GM12864 (cell line): ENCODE measurements at regions not wholly inside any gene's neighbourhood (a gene's known extent, or its start where the extent isn't known, plus 50 kb on each side); places are given as distances from the start of the nearest gene placed in this dataset.
"Not testable (repeated sequence)": the region's sequence is repeated elsewhere in the genome, so short reads cannot be mapped to it uniquely, and the experiment has no call there.

Experiments
- DNase-seq: peaks from one replicate; pipeline ENCODE4 v3.0.0-alpha.2; 2011; ENCODE audit warnings: low read depth
- H3K4me3 ChIP-seq: 2 replicates; pipeline ENCODE4 v1.5.1; 2011; ENCODE audit warnings: mild to moderate bottlenecking, low read depth, low read length, control low read depth
- TF ChIP-seq, protein P1 (sequence below): IDR thresholded peaks from 2 replicates; pipeline ENCODE4 v1.5.1; 2011; ENCODE audit warnings: low read depth, mild to moderate bottlenecking, moderate library complexity, low read length, control low read depth, inconsistent platforms; ENCODE audit errors: missing control alignments

DNA sequence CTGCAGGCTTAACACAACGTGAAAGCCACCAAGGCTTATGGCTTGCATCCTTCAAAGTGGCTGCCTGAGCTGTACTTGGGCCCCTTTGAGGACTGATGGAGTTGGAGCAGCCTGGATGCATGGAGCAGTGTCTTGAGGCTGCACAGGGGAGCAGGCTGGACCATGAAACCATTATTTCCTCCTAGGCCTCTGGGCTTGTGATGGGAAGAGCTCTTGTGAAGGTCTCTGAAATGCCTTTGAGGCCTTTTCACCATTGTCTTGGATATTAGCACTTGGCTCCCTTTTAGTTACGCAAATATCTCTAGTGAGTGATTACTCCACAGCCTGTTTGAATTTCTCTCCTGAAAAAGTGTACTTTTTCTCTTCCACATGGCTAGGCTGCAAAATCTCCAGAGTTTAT, 201.2 kb upstream of the NPY start:
- no peak overlapping the region for H3K4me3 ChIP-seq
- DNase-seq: no peak
- TF ChIP-seq, protein P1, sequence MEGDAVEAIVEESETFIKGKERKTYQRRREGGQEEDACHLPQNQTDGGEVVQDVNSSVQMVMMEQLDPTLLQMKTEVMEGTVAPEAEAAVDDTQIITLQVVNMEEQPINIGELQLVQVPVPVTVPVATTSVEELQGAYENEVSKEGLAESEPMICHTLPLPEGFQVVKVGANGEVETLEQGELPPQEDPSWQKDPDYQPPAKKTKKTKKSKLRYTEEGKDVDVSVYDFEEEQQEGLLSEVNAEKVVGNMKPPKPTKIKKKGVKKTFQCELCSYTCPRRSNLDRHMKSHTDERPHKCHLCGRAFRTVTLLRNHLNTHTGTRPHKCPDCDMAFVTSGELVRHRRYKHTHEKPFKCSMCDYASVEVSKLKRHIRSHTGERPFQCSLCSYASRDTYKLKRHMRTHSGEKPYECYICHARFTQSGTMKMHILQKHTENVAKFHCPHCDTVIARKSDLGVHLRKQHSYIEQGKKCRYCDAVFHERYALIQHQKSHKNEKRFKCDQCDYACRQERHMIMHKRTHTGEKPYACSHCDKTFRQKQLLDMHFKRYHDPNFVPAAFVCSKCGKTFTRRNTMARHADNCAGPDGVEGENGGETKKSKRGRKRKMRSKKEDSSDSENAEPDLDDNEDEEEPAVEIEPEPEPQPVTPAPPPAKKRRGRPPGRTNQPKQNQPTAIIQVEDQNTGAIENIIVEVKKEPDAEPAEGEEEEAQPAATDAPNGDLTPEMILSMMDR: no peak

GRCh38 chr7:24102988-24103387, 181.0 kb upstream of the NPY start:
- H3K4me3 ChIP-seq: no peak overlapping the region
- no peak for DNase-seq
- TF ChIP-seq, protein P1: no peak

GRCh38 chr7:24108906-24109376, 175.0 kb upstream of the NPY start:
- TF ChIP-seq, protein P1: no peak
- no peak overlapping the region for H3K4me3 ChIP-seq
- DNase-seq: no peak

- no peak overlapping the region for H3K4me3 ChIP-seq
- no peak for DNase-seq
- TF ChIP-seq, protein P1: no peak
Observed at GRCh38 chr7:24110056-24110455, 173.9 kb upstream of the NPY start.

- no peak overlapping the region for H3K4me3 ChIP-seq
- DNase-seq: no peak
- TF ChIP-seq, protein P1: no peak
Observed at GRCh38 chr7:24113506-24113905, 170.5 kb upstream of the NPY start.

- TF ChIP-seq, protein P1: no peak
Observed at GRCh38 chr7:24115661-24116060, 168.3 kb upstream of the NPY start.

DNA sequence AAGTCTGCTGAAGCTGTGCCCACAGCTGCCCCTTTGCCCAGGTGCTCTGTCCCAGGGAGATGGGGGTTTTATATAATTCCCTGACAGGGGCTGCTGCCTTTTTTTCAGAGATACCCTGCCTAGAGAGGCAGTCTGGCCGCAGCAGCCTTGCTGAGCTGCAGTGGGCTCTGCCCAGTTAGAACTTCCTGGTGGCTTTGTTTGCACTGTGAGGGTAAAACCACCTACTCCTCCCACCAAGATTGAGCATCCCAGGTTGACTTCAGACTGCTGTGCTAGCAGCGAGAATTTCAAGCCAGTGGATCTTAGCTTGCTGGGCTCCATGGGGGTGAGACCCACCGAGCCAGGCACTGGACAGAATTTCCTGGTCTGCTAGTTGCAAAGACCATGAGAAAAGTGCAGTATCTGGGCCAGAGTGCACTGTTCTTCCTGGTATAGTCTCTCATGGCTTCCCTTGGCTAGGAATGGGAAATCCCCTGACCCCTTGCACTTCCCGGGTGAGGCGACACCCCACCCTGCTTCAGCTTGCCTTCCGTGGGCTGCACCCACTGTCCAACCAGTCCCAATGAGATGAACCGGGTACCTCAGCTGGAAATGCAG, 166.0 kb upstream of the NPY start:
- H3K4me3 ChIP-seq, DNase-seq: not testable (repeated sequence)

More at GRCh38 chr7:24115661-24116060, 168.3 kb upstream of the NPY start:
- DNase-seq: no peak
- H3K4me3 ChIP-seq: no peak overlapping the region
